ENCODE measurements at regions not wholly inside any gene's neighbourhood (a gene's known extent, or its start where the extent isn't known, plus 50 kb on each side); places are given as distances from the start of the nearest gene placed in this dataset.

DNA sequence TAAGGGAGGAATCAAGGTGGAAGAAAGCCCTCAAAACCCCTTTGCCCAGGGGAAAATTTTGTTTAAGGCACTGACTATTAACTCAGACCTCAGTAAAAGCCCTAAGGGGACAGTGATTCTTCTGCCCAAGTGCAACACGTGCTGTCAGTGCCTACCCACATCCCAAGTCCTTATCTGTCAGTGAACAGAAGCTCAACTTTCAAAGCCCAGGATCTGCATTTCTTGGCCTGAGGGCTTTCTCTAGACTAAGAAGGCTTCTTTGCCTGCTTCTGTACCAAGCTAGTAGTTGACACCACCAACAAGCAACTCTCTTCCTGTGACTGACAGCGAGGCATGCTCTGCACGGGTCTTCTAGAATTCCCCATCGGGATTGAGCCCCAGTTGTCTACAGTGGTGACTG lies 416.0 kb upstream of the SPTLC3 start:
- in situ Hi-C loops (cut with MboI; ENCODE audit: low sequenced_read_pairs in 4 of 4) = no loop called here
- Histone ChIP-seq H3K4me3 (no peak overlapping the region), H3K4me1 (no peaks in the 10 kb centered on the region), H3K9me3 (no peaks in the 10 kb centered on the region), H3K27me3 (no peaks in the 10 kb centered on the region), H3K36me3 (no peaks in the 10 kb centered on the region), H3K27ac (no peak overlapping the region)
- no peak for DNase-seq
- intact Hi-C loops (cut with DNase I; ENCODE audit: low total_unique reads) = no loop called here
- TF ChIP-seq, protein P1, sequence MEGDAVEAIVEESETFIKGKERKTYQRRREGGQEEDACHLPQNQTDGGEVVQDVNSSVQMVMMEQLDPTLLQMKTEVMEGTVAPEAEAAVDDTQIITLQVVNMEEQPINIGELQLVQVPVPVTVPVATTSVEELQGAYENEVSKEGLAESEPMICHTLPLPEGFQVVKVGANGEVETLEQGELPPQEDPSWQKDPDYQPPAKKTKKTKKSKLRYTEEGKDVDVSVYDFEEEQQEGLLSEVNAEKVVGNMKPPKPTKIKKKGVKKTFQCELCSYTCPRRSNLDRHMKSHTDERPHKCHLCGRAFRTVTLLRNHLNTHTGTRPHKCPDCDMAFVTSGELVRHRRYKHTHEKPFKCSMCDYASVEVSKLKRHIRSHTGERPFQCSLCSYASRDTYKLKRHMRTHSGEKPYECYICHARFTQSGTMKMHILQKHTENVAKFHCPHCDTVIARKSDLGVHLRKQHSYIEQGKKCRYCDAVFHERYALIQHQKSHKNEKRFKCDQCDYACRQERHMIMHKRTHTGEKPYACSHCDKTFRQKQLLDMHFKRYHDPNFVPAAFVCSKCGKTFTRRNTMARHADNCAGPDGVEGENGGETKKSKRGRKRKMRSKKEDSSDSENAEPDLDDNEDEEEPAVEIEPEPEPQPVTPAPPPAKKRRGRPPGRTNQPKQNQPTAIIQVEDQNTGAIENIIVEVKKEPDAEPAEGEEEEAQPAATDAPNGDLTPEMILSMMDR (IDR thresholded peaks at IDR 0.05 in 4 of 5, conservative IDR thresholded peaks at IDR 0.05 in 1 of 5) = no peak
- TF ChIP-seq POLR2A (IDR thresholded peaks at IDR 0.05) = no peak
- ATAC-seq = no peak

DNA sequence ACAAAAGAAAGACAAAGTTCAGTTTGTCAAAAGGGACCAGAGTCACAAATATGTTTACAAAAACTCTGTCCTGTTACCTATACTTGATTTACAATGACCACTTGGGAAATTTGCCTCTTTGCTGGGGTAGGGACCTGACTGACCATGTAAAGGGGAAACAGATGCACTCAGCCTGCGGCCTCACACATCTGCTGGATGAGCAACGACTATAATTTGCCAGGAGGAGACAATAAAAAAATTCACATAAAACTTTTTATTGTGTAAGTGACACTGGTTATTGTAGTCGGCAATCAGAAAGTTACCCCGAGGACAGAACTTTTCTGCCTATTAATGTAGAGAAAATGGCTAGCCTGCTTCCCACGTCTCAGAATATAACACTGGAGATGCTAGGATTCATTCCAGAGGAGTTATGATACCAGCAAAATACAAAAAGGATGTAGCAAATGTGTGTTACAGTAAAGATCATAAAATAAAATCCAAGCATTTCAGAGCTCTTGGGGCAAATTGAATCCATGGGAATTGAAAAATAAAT lies 415.4 kb upstream of the SPTLC3 start:
- TF ChIP-seq, protein P1 (IDR thresholded peaks at IDR 0.05 in 4 of 5, conservative IDR thresholded peaks at IDR 0.05 in 1 of 5) = no peak
- TF ChIP-seq POLR2A (IDR thresholded peaks at IDR 0.05) = no peak
- ATAC-seq = no peak
- H3K27ac ChIP-seq = no peak overlapping the region
- no peaks in the 10 kb centered on the region for H3K9me3 ChIP-seq
- intact Hi-C loops (cut with DNase I; ENCODE audit: low total_unique reads) = no loop called here
- no peaks in the 10 kb centered on the region for H3K36me3 ChIP-seq
- no peaks in the 10 kb centered on the region for H3K27me3 ChIP-seq
- H3K4me1 ChIP-seq = no peaks in the 10 kb centered on the region
- no peak overlapping the region for H3K4me3 ChIP-seq
- DNase-seq = no peak
- in situ Hi-C loops (cut with MboI; ENCODE audit: low sequenced_read_pairs in 4 of 4) = no loop called here

DNA sequence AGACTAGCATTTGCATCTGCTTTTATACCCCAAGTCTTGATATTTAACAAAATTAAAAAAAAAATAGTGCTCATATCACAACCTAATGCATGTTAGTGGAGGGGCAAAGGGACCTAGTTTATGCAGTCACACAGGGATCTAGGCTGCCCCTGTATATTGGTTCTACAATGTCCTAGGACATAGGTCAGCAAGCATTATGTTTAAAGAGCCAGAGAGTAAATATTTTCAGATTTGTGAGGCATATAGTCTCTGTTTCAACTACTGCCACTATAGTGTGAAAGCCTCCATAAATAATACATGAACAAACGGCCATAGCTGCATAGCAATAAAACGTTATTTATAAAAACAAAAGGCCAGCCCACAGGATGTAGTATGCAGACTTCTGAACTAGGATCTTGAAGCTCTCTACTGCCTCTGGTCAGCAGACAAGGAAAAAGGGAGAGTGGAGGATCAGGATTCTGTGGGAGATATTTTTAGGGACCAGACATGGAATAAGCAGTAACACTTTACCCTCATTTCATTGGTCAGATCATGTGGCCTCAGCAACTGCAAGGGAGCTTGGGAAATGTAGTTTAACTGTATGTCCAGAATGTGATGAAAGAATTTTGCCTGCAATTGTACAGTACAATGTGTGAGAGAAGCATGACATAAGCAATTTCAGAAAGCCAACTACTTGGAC lies 414.2 kb upstream of the SPTLC3 start:
- no peak overlapping the region for H3K27ac ChIP-seq
- no peaks in the 10 kb centered on the region for H3K4me1 ChIP-seq
- H3K4me3 ChIP-seq = no peak overlapping the region
- intact Hi-C loops (cut with DNase I; ENCODE audit: low total_unique reads) = no loop called here
- H3K9me3 ChIP-seq = no peaks in the 10 kb centered on the region
- TF ChIP-seq POLR2A (IDR thresholded peaks at IDR 0.05) = no peak
- TF ChIP-seq, protein P1 (IDR thresholded peaks at IDR 0.05 in 4 of 5, conservative IDR thresholded peaks at IDR 0.05 in 1 of 5) = no peak
- no peaks in the 10 kb centered on the region for H3K36me3 ChIP-seq
- DNase-seq = no peak
- H3K27me3 ChIP-seq = no peaks in the 10 kb centered on the region
- in situ Hi-C loops (cut with MboI; ENCODE audit: low sequenced_read_pairs in 4 of 4) = no loop called here
- ATAC-seq = no peak

DNA sequence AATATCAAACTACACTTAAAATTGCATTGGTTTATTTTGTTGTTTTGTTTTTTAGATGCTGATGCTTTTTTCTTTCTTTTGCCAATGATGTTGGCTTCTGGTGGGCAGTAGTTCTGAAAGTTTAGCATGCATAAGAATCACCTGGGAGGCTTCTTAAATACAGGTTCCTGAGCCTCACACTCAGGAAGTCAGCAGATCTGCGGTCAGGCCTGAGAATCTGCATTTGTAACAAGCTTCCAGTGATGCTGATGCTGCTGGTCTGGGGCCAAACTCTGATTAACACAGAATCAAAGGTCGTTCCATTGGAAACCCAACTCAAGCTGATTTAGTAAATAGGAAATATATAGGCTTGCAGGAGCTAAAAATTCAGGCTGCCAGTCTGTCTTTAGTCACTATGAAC lies 412.9 kb upstream of the SPTLC3 start:
- no peaks in the 10 kb centered on the region for H3K36me3 ChIP-seq
- intact Hi-C loops (cut with DNase I; ENCODE audit: low total_unique reads) (no loop called here), in situ Hi-C loops (cut with MboI; ENCODE audit: low sequenced_read_pairs in 4 of 4) (no loop called here)
- ATAC-seq (no peak), DNase-seq (no peak)
- no peaks in the 10 kb centered on the region for H3K4me1 ChIP-seq
- H3K27ac ChIP-seq = no peak overlapping the region
- no peaks in the 10 kb centered on the region for H3K27me3 ChIP-seq
- H3K9me3 ChIP-seq = no peaks in the 10 kb centered on the region
- no peak for TF ChIP-seq POLR2A (IDR thresholded peaks at IDR 0.05)
- TF ChIP-seq, protein P1 (IDR thresholded peaks at IDR 0.05 in 4 of 5, conservative IDR thresholded peaks at IDR 0.05 in 1 of 5) = no peak
- no peak overlapping the region for H3K4me3 ChIP-seq

DNA sequence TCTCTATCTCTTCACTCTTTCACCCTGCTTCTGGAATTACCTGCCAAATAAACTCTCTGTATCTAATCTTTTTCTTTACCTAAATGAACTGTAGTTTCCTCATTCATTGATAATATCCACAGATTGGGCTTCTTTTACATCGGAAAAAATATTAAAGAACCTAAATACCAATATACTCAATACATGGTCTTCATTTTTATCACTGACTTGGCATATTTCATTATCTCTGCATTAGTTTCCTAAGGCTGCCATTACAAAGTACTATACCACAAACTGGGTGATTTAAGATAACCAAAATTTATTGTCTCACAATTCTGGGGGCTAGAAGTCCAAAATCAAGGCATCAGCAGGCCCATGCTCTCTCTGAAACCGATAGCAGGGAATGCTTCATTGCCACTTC lies 411.9 kb upstream of the SPTLC3 start:
- no peaks in the 10 kb centered on the region for H3K27me3 ChIP-seq
- TF ChIP-seq POLR2A (IDR thresholded peaks at IDR 0.05) = no peak
- TF ChIP-seq, protein P1 (IDR thresholded peaks at IDR 0.05 in 4 of 5, conservative IDR thresholded peaks at IDR 0.05 in 1 of 5) = no peak
- H3K9me3 ChIP-seq = no peaks in the 10 kb centered on the region
- H3K27ac ChIP-seq = no peak overlapping the region
- no peak for DNase-seq
- no peaks in the 10 kb centered on the region for H3K36me3 ChIP-seq
- no peaks in the 10 kb centered on the region for H3K4me1 ChIP-seq
- in situ Hi-C loops (cut with MboI; ENCODE audit: low sequenced_read_pairs in 4 of 4) (no loop called here), intact Hi-C loops (cut with DNase I; ENCODE audit: low total_unique reads) (no loop called here)
- no peak for ATAC-seq
- H3K4me3 ChIP-seq = no peak overlapping the region
